HuH-7.5 (cell line): ENCODE measurements at regions not wholly inside any gene's neighbourhood (a gene's known extent, or its start where the extent isn't known, plus 50 kb on each side); places are given as distances from the start of the nearest gene placed in this dataset.
"Not testable (repeated sequence)": the region's sequence is repeated elsewhere in the genome, so short reads cannot be mapped to it uniquely, and the experiment has no call there.

Experiments
- DNase-seq: peaks from one replicate; pipeline ENCODE4 v3.0.0; 2011; ENCODE audit warnings: low spot score

GRCh38 chr1:221994939-221995338 lies 253.1 kb upstream of the DUSP10 start:
- DNase-seq, result no peak

- DNase-seq, result no peak
These were observed 252.4 kb upstream of the DUSP10 start for GRCh38 chr1:221994274-221994698.

GRCh38 chr1:221993444-221993948 lies 251.6 kb upstream of the DUSP10 start:
- no peak for DNase-seq

GRCh38 chr1:221992427-221992826 lies 250.5 kb upstream of the DUSP10 start:
- no peak for DNase-seq

GRCh38 chr1:221991221-221991620 lies 249.3 kb upstream of the DUSP10 start:
- no peak for DNase-seq

- no peak for DNase-seq
These were observed 247.9 kb upstream of the DUSP10 start for GRCh38 chr1:221989741-221990140.

- no peak for DNase-seq
These were observed 246.9 kb upstream of the DUSP10 start for GRCh38 chr1:221988829-221989228.

- no peak for DNase-seq
These were observed 246.1 kb upstream of the DUSP10 start for GRCh38 chr1:221987860-221988520.

- no peak for DNase-seq
These were observed 241.6 kb upstream of the DUSP10 start for GRCh38 chr1:221983444-221983843.

- DNase-seq, result no peak
These were observed 239.6 kb upstream of the DUSP10 start for GRCh38 chr1:221981461-221981860.

- no peak for DNase-seq
These were observed 237.6 kb upstream of the DUSP10 start for GRCh38 chr1:221979444-221980032.

GRCh38 chr1:221978631-221979334 lies 236.9 kb upstream of the DUSP10 start:
- not testable (repeated sequence) for DNase-seq

GRCh38 chr1:221973787-221974186 lies 231.9 kb upstream of the DUSP10 start:
- DNase-seq, result not testable (repeated sequence)

GRCh38 chr1:221972276-221973235 lies 230.7 kb upstream of the DUSP10 start:
- DNase-seq, result no peak

- not testable (repeated sequence) for DNase-seq
These were observed 229.1 kb upstream of the DUSP10 start for GRCh38 chr1:221971035-221971434.

GRCh38 chr1:221969298-221969858 lies 227.5 kb upstream of the DUSP10 start:
- DNase-seq, result not testable (repeated sequence)

GRCh38 chr1:221967538-221967937 lies 225.6 kb upstream of the DUSP10 start:
- not testable (repeated sequence) for DNase-seq

- DNase-seq, result not testable (repeated sequence)
These were observed 225.0 kb upstream of the DUSP10 start for GRCh38 chr1:221966888-221967287.

GRCh38 chr1:221965891-221966290 lies 224.0 kb upstream of the DUSP10 start:
- DNase-seq, result not testable (repeated sequence)

- DNase-seq, result no peak
These were observed 223.4 kb upstream of the DUSP10 start for GRCh38 chr1:221965252-221965651.

GRCh38 chr1:221963742-221964141 lies 221.9 kb upstream of the DUSP10 start:
- DNase-seq, result no peak
